SK-N-SH (cell line): ENCODE measurements at regions not wholly inside any gene's neighbourhood (a gene's known extent, or its start where the extent isn't known, plus 50 kb on each side); places are given as distances from the start of the nearest gene placed in this dataset.

Experiments used
- CTCF ChIA-PET: fragments of 300-600, 350-600 bp; formaldehyde crosslinking; extraction: SDS; loops from one replicate; lab custom pipeline; 2021; lab: Yijun Ruan, JAX
- POLR2A ChIA-PET: fragments of 350-600 bp; sonication (Branson Sonifier 250); formaldehyde crosslinking; extraction: SDS; loops from one replicate; lab custom pipeline; 2020; ENCODE audit warnings: antibody characterized with exemption, inconsistent platforms; lab: Yijun Ruan, JAX
- DNase-seq: peaks from one replicate; pipeline ENCODE4 v3.0.0; 2012
- H2AFZ ChIP-seq: fragments of 200-600 bp; sonication (generic); 2 replicates; pipeline ENCODE4 v1.8.1; 2016; ENCODE audit warnings: antibody characterized with exemption, mild to moderate bottlenecking, low read depth
- H3F3A ChIP-seq: fragments of 200-600 bp; sonication (generic); replicated peaks from 2 replicates; pipeline ENCODE3; 2016; ENCODE audit warnings: antibody characterized with exemption, mild to moderate bottlenecking; ENCODE audit not compliant: insufficient read depth
- H3K27ac ChIP-seq, 2 experiments: fragments of 200-500 bp in 1 of 2; fragments of 200-600 bp in 1 of 2; sonication (Bioruptor generic) in 1 of 2; sonication (generic), shearing (Covaris generic) in 1 of 2; 2 replicates each; pipeline versions ENCODE4 v1.5.1 to v1.6.1; 2014 to 2016; ENCODE audit warnings: low read depth in 2 of 2, inconsistent platforms in 1 of 2, low read length in 1 of 2, mild to moderate bottlenecking in 1 of 2, mixed read lengths in 1 of 2
- H3K27me3 ChIP-seq: fragments of 200-600 bp; sonication (generic), shearing (Covaris generic); 2 replicates; pipeline ENCODE4 v1.6.1; 2016; ENCODE audit warnings: mixed run types; ENCODE audit not compliant: insufficient read depth
- H3K36me3 ChIP-seq, 2 experiments: fragments of 200-500 bp in 1 of 2; fragments of 200-600 bp in 1 of 2; sonication (Bioruptor generic) in 1 of 2; sonication (generic) in 1 of 2; replicated peaks in 1 of 2; 2 replicates each; pipeline versions ENCODE3 to v1.5.1; 2014 to 2016; ENCODE audit warnings: low read length in 1 of 2, mild to moderate bottlenecking in 1 of 2; ENCODE audit not compliant: insufficient read depth in 2 of 2, control insufficient read depth in 1 of 2
- H3K4me1 ChIP-seq, 2 experiments: fragments of 200-500 bp in 1 of 2; fragments of 200-600 bp in 1 of 2; sonication (Bioruptor generic) in 1 of 2; sonication (generic), shearing (Covaris generic) in 1 of 2; 2 replicates each; pipeline versions ENCODE4 v1.5.1 to v1.6.1; 2014 to 2016; ENCODE audit warnings: low read depth in 1 of 2, low read length in 1 of 2, mixed run types in 1 of 2; ENCODE audit not compliant: insufficient read depth in 2 of 2, control insufficient read depth in 1 of 2
- H3K4me2 ChIP-seq: fragments of 200-600 bp; sonication (generic), shearing (Covaris generic); 2 replicates; pipeline ENCODE4 v1.6.1; 2017; ENCODE audit warnings: mixed run types
- H3K4me3 ChIP-seq, 2 experiments: fragments of 200-500 bp in 1 of 2; fragments of 200-600 bp in 1 of 2; sonication (Bioruptor generic) in 1 of 2; sonication (generic), shearing (Covaris generic) in 1 of 2; 2 replicates each; pipeline versions ENCODE4 v1.5.1 to v1.8.1; 2014 to 2016; ENCODE audit warnings: low read depth in 2 of 2, inconsistent platforms in 1 of 2, low read length in 1 of 2, mild to moderate bottlenecking in 1 of 2, mixed read lengths in 1 of 2, moderate library complexity in 1 of 2
- H3K79me2 ChIP-seq: fragments of 200-600 bp; sonication (generic); 2 replicates; pipeline ENCODE4 v1.8.1; 2017; ENCODE audit warnings: mild to moderate bottlenecking; ENCODE audit not compliant: insufficient read depth
- H3K9ac ChIP-seq: fragments of 200-600 bp; sonication (generic); 2 replicates; pipeline ENCODE4 v1.6.1; 2017; ENCODE audit warnings: mixed run types
- H3K9me2 ChIP-seq: fragments of 200-600 bp; sonication (generic); 2 replicates; pipeline ENCODE4 v1.6.1; 2017; ENCODE audit warnings: mixed run types
- H3K9me3 ChIP-seq: fragments of 200-600 bp; sonication (generic); 2 replicates; pipeline ENCODE4 v1.6.1; 2017; ENCODE audit warnings: mixed run types, mild to moderate bottlenecking, moderate library complexity
- H4K20me1 ChIP-seq: fragments of 200-600 bp; sonication (generic); 2 replicates; pipeline ENCODE4 v1.6.1; 2017; ENCODE audit warnings: mild to moderate bottlenecking, mixed run types; ENCODE audit not compliant: insufficient read depth
- CHD2 ChIP-seq: fragments of 150-350 bp; IDR thresholded peaks from 2 replicates; pipeline ENCODE4 v1.6.1; 2018; ENCODE audit warnings: low read length; ENCODE audit not compliant: partially characterized antibody
- EP300 ChIP-seq, 2 experiments: IDR thresholded peaks; 2 replicates each; pipeline versions ENCODE4 v1.4.0 to v1.6.1; 2012; ENCODE audit warnings: borderline replicate concordance in 1 of 2, low read depth in 1 of 2, low read length in 1 of 2
- FOSL2 ChIP-seq: IDR thresholded peaks from 2 replicates; pipeline ENCODE4 v1.4.0; 2012; ENCODE audit warnings: low read depth, mild to moderate bottlenecking, moderate library complexity, borderline replicate concordance
- FOXM1 ChIP-seq: IDR thresholded peaks from 2 replicates; pipeline ENCODE4 v1.4.0; 2012; ENCODE audit warnings: low read depth, mild to moderate bottlenecking
- GABPA ChIP-seq: IDR thresholded peaks from 2 replicates; pipeline ENCODE4 v1.4.0; 2012; ENCODE audit warnings: low read depth, mild to moderate bottlenecking
- IRF3 ChIP-seq: fragments of 150-350 bp; IDR thresholded peaks from 2 replicates; pipeline ENCODE4 v1.6.1; 2016; ENCODE audit warnings: mild to moderate bottlenecking, low read depth, low read length
- NRF1 ChIP-seq: IDR thresholded peaks from 2 replicates; pipeline ENCODE4 v1.6.1; 2012; ENCODE audit warnings: low read depth, mild to moderate bottlenecking, low read length
- PBX3 ChIP-seq: IDR thresholded peaks from 2 replicates; pipeline ENCODE4; 2012
- POLR2AphosphoS5 ChIP-seq: IDR thresholded peaks from 2 replicates; pipeline ENCODE4 v1.6.1; 2012; ENCODE audit warnings: low read depth, low read length
- RCOR1 ChIP-seq: fragments of 150-350 bp; IDR thresholded peaks from 2 replicates; pipeline ENCODE4 v1.6.1; 2017; ENCODE audit warnings: antibody characterized with exemption, low read length
- RFX5 ChIP-seq: IDR thresholded peaks from 2 replicates; pipeline ENCODE4 v1.6.1; 2012; ENCODE audit warnings: mild to moderate bottlenecking, improper control_type of control experiment, low read length
- RXRA ChIP-seq: IDR thresholded peaks from 2 replicates; pipeline ENCODE4 v1.4.0; 2012; ENCODE audit warnings: low read depth, mild to moderate bottlenecking, borderline replicate concordance
- TAF1 ChIP-seq: IDR thresholded peaks from 2 replicates; pipeline ENCODE4 v1.6.1; 2012; ENCODE audit warnings: low read depth, mild to moderate bottlenecking, low read length, moderate library complexity, borderline replicate concordance
- TCF12 ChIP-seq: IDR thresholded peaks from 2 replicates; pipeline ENCODE4 v1.4.0; 2012
- ZBTB33 ChIP-seq: IDR thresholded peaks from 2 replicates; pipeline ENCODE4 v1.4.0; 2012; ENCODE audit warnings: low read depth, borderline replicate concordance
- WGBS: methylation state at CpG from one replicate; pipeline ENCODE4 v1.1.6; 2017; ENCODE audit warnings: low lambda C conversion rate; 5-methylcytosine and 5-hydroxymethylcytosine counted together

GRCh38 chr6:139475646-139476045 is 101.2 kb upstream of the CITED2 start:
- CTCF ChIA-PET = no interaction called here
- H3K36me3 ChIP-seq = no peaks in the 10 kb centered on the region
- WGBS = 46% methylated on average over 4 of the region's 4 CpGs

More at GRCh38 chr6:139475646-139476045, 101.2 kb upstream of the CITED2 start:
- no peak for TF ChIP-seq CHD2
- TF ChIP-seq FOSL2 = no peak
- no peak for TF ChIP-seq GABPA
- no peak for TF ChIP-seq RCOR1
- no peak for TF ChIP-seq TCF12
- no peak for TF ChIP-seq TAF1
- no peak for TF ChIP-seq RFX5
- TF ChIP-seq ZBTB33 = no peak
- no peak for TF ChIP-seq NRF1
- no peak for TF ChIP-seq POLR2AphosphoS5
- no peak for TF ChIP-seq PBX3
- TF ChIP-seq EP300 (IDR thresholded peaks at IDR 0.05; ENCODE audit: borderline replicate concordance in 1 of 2, low read depth in 1 of 2, low read length in 1 of 2) = no peak
- TF ChIP-seq IRF3 = no peak
- TF ChIP-seq FOXM1 = no peak
- TF ChIP-seq RXRA = no peak
- Histone ChIP-seq H2AFZ (no peak overlapping the region), H3K9me3 (no peaks in the 10 kb centered on the region), H3K9ac (no peak overlapping the region), H3F3A (no peaks in the 10 kb centered on the region), H3K4me1 (peaks cover 3 to 13% of the 10 kb centered on the region in 2 experiments; a peak in 3 of 4 replicates), H3K79me2 (no peaks in the 10 kb centered on the region), H4K20me1 (no peaks in the 10 kb centered on the region), H3K9me2 (no peaks in the 10 kb centered on the region), H3K27ac (no peak overlapping the region), H3K27me3 (no peaks in the 10 kb centered on the region), H3K4me3 (no peak overlapping the region), H3K4me2 (no peak overlapping the region)
- POLR2A ChIA-PET = no interaction called here
- DNase-seq = no peak
